ENCODE measurements at regions not wholly inside any gene's neighbourhood (a gene's known extent, or its start where the extent isn't known, plus 50 kb on each side); places are given as distances from the start of the nearest gene placed in this dataset.
A peak's percentile ranks its signal among the peaks of the same experiment; 100 is the strongest.

DNA sequence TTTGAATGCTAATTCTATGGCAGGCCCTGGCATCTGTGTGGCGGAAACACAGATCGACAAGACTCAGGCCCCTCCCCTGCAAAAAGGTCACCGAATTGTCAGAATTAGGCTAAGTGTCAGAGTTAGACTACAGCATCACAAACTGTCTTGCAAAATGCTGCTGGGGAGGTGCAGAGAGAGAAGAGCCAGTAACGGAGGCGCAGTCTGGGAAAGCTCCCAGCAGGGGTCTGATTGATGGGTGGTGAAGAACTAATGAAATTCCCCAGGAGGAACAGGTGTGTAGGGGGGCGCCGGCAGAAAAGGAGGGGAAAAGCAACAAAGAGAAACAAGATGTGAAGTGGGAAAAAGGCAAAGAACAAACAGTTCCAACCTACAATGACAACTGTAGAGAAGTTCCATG is 72.7 kb upstream of the TAMM41 start:
- no peak for DNase-seq

DNA sequence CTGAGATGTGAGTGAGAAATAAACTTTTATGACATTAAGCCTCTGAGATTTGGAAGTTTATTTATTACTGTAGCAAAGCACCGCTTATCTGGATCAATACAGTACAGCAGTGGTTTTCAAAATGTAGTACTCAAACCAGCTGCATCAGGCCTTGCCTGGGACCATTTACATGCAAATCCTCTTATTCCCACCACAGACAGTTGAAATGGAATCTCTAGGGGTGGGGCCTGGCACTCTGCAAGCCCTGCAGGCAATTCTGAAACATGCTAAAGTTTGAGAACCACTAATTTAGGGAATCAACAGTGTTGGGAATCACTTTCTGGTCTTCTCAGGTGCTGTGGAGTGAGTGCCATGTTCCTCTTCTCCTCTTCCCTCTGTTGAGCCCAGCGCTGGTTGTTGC is 77.8 kb upstream of the TAMM41 start:
- DNase-seq: no peak

DNA sequence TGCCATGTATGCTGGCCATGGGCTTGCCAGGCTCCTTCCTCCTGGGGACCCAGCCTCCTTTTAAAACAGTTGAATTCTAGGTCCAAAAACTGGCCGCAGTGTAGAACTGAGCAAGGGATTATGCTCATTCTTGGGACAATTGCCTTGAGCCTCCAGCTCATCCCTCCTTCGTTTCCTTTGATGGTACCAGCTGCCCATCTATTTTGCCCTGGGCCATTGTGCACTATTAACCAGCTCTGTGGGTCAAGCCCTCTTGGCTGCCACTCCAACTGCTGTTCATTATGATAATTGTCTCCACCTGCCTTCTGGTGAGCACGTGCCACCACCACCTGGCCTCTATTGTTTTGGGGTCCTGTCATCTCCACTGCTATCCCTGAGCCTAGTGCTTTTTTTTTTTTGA is 75.8 kb upstream of the SYN2 start:
- DNase-seq: no peak

DNA sequence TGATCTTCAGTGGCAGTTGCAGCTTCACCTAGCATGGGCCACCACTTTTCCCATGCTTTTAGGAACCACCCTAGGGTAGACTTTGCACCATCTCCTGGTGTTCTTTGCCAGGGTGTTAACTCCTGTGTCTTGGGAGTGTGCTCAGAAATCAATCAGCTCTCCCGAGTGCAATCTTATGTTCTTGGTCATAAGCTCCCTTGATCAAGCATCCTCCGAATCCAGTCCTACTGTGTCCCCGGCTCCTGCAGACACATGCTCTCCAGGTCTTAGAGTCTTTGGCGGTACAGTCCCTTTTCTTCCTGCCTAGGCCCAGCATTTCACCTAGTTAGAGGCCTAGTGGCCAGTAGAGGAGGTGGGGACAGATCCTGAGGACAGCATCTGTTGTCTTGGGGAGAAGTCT is 74.7 kb upstream of the SYN2 start:
- no peak for DNase-seq

DNA sequence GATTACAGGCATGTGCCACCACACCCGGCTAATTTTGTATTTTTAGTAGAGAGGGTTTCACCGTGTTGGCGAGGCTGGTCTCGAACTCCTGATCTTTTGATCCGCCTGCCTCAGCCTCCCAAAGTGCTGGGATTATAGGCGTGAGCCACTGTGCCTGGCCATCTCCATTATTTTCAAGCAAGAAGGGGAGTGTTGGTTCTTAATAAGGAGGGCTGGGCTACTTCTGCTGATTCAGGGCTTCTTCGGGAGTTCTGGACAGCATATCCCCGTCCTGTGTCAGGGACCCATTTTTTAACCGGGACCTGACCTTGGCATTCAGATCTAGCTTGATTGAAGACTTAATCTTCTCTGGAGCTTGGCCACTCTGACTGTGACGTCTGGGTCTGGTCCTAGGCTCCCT is 74.1 kb upstream of the SYN2 start:
- no peak for DNase-seq

DNA sequence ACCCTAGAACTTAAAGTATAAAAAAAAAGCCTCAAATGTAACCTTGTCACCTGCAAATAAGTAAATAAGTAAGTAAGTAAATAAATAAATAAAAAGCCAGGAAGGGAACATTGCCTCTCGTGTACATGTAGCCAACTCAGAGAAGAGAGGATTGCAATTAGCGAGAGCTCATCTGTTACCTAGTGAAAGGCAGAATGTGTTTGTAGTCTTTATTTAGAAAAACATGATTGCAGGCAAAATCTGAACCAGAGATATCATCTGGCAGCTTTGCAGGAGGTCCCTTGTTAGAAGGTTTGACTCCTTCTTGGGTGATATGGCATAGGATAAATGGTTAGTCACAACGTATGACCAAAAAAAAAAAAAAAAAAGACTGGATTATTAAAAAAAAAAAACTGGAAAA is 71.6 kb upstream of the SYN2 start:
- no peak for DNase-seq

DNA sequence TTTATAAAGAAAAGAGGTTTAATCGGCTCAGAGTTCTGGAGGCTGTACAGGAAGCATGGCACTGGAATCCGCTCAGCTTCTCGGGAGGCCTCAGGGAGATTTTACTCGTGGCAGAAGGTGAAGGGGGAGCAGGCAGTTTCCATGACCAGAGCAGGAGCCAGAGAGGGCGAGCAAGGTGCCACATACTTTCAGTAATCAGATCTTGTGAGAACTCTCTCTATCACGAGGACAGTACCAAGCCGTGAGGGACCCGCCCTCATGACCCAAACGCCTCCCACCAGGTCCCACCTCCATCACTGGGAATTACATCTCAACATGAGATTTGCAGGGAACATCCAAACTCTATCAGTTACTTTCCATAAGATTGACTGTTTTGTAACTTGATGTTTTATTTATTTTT is 70.7 kb upstream of the SYN2 start:
- DNase-seq: no peak

DNA sequence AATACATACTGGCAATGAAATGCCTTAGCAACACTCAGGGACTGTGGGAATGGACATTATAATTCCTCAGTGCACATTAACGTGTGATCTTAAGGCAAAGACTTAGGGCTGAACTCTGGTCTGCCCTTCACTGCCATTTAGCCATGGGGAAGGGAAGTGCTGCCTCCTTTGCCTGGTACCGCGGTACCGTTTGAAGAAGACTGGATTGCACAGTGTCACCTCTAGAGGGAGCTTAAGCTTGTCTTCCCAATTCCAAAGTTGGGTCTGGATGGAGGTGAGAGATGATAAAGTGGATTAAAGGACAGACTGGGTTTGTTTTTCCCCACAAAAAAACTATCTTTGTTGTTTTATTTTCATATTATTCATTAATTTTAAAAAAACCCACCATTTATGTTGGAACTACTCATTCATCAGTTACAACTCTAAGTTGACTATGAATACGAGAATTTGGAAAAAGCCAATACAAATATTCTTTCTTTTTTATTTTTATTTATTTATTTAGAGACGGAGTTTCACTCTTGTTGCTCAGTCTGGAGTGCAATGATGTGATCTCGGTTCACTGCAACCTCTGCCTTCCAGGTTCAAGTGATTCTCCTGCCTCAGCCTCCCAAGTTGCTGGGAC is 60.0 kb upstream of the SYN2 start:
- DNase-seq: no peak

DNA sequence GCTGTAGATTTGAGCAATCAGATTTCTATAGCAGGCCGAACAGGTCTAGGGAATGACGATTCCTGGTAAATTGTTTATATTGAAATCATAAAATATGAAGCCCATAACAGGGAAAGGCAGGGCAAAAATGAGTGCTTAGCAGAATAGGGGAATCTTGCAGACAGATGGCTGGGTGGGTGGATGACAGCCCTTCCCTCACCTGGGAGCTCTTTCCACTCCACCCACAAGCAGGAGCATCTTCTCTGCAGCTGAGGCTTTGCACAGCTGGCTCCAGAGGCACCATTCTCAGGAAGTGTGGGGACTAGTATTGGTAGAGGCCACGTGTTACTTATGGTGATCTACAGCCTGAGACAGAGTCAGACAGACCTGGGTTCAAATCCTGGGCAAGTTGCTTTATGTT is 55.9 kb upstream of the SYN2 start:
- no peak for DNase-seq

DNA sequence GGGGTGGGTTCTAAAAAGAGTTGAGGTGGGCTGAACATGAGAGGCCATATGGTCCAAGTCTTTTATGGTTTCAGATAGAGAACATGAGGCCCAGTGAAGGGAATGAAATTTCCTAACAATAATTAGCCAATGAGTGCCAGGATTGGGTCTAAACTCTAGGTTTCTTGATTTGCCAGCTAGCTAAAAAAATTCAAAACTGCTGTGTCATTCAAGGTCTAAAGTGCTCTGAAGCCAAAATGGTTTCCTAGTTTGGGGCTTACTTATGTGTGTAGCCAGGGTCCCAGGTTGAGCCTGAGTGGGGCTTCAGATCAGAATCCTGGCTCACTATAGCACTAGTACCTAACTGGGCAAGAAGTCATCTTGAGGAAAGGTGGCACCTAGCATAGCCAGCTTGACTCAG is 55.3 kb upstream of the SYN2 start:
- no peak for DNase-seq

DNA sequence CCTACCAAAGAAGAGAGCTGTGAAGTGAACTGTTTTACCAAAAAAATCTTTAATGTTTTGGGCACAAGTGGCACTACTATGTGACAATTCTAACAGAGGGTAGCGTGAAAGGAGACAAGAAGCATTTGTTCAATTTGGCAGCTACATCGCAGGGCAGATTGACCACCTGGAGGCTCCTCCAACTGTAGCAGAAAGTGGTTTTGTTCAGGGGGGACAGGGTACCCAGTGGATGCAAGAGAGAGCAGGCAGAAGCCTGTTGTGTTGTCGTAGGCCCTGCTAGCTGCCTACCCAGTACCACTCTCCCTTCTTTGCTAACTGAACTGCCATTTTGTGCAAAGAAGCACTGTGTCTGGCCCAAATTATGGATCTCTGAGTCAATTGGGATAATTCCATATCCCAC is 54.8 kb upstream of the SYN2 start:
- no peak for DNase-seq

DNA sequence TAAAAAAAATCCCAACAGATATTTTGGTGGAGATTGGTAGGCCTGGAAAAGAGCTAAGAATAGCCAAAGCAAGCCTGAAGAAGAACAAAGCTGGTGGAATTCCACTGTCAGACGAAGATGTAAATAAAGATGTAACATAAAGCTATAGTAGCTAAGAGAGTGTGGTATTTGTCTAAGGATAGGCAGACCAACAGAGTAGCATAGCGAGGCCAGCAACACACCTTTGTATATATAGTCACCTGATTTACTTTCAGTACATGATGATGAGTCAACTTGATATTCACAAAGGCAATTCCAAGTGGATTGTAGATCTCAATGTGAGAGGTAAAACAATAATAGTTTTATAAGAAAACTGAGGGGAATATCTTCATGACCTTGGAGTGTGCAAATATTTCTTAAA is 53.6 kb upstream of the SYN2 start:
- DNase-seq: no peak

DNA sequence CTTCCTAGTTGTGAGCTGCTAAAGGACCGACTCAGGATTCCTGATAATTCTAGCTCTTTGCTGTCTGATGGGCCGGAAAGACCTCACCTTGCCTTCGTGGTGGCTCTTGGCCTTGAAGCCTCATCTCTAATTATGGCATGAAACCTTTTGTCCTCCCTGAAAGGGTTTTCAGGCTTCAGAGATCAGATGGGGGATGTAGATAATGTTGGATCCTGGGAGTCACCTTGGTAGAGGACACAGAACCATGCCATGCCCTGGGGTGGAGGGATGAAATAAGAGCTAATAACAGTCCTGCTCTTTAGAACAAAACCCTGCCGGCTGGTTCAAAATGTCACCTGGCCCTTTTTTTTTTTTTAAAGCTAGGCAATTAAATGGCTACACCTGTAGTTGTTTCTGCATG is 50.8 kb upstream of the SYN2 start:
- no peak for DNase-seq

DNA sequence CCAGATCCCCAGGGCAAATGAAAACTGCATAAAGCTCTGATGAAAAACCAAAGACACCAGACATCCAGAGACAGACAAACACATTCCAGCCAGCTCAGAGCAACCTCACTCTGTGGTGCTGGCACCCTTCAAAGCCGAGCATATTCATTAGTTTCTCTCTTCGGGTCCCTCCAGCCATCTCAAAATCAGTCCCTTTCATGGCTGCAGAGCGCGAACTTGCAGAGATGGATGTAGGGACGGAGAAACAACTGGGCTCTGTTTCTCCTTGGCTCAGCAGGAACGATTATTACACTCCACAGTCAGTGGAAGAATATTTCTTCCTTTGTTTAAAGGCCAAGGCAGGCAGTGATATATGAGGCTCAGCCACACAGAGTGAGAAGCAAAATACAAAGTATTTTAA is 50.4 kb upstream of the SYN2 start:
- DNase-seq: no peak

DNA sequence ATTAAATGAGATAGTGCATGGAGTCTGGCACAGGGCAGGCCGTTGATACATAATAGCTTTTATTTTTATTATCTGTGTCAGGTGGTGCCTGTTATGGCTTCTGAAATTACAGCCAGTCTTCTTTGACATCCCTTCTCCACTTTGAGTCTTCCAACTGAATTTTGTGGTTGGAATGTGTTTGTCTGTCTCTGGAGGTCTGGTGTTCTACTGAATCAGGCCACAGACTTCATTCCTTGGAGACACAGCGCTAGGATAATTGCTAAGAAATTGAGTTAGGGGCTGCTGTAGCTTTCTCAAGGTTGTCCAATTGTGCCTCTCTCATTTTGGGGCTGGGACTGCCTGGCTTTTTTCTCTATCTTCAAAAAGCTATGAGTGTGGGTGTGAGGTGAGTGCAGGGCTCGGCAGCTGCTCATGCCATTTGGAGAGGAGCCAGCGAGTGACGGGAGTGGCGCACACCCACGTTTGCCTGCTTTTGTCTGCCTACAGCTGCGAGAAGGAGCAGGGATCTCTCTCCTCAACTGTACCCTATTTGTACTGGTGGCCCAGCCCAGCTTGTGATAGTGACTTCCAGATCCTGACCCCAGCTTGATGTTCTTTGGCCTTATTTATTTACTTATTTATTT is 49.8 kb upstream of the SYN2 start:
- DNase-seq: peak; percentile 0
